GM12874 (cell line): ENCODE measurements at regions not wholly inside any gene's neighbourhood (a gene's known extent, or its start where the extent isn't known, plus 50 kb on each side); places are given as distances from the start of the nearest gene placed in this dataset.

Experiments
- CTCF ChIP-seq: IDR thresholded peaks from 2 replicates; pipeline ENCODE4 v1.5.1; 2011; ENCODE audit warnings: low read depth, mild to moderate bottlenecking, control low read depth, low read length, moderate library complexity; ENCODE audit not compliant: insufficient read depth

GRCh38 chr18:59986139-59986538, 86.3 kb downstream of the PMAIP1 start:
- TF ChIP-seq CTCF: no peak

- TF ChIP-seq CTCF: no peak
Measured at GRCh38 chr18:59985289-59985688, 85.5 kb downstream of the PMAIP1 start.

GRCh38 chr18:59983506-59983905, 83.7 kb downstream of the PMAIP1 start:
- no peak for TF ChIP-seq CTCF

- no peak for TF ChIP-seq CTCF
Measured at GRCh38 chr18:59980188-59980637, 80.4 kb downstream of the PMAIP1 start.

GRCh38 chr18:59971871-59972428, 72.2 kb downstream of the PMAIP1 start:
- TF ChIP-seq CTCF: no peak

GRCh38 chr18:59968583-59968982, 68.8 kb downstream of the PMAIP1 start:
- TF ChIP-seq CTCF: no peak

GRCh38 chr18:59967878-59968277, 68.1 kb downstream of the PMAIP1 start:
- no peak for TF ChIP-seq CTCF
